ENCODE measurements at regions not wholly inside any gene's neighbourhood (a gene's known extent, or its start where the extent isn't known, plus 50 kb on each side); places are given as distances from the start of the nearest gene placed in this dataset.

DNA sequence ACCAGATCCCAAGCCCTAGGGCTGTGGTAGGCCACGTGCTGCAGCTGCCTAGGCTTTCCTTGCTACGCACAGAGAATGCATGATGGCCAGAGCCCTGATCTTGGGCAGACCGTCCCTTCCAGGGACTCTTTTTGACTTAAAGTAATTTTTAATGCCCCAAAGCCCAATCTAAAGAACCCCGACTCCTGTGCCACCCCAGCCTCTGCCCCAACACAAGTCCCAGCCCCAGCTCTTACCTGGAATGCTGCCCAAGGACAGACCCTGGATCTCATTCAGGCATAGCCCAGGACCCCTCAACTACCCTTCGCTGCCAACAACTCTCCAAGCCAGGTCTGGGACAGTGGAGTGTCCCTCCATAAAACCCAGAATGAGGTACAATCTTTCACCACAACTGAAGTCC lies 211.7 kb upstream of the B3GAT1 start:
- TF ChIP-seq CTCF (IDR thresholded peaks at IDR 0.05; ENCODE audit: low read depth, low read length) (no peak), EZH2phosphoT487 (IDR thresholded peaks at IDR 0.05; ENCODE audit: low read depth) (no peak)
